Small intestine (tissue), 7 donors: ENCODE measurements at regions not wholly inside any gene's neighbourhood (a gene's known extent, or its start where the extent isn't known, plus 50 kb on each side); places are given as distances from the start of the nearest gene placed in this dataset.
"Not testable (repeated sequence)": the region's sequence is repeated elsewhere in the genome, so short reads cannot be mapped to it uniquely, and the experiment has no call there.

Experiments
- DNase-seq, 2 donors: peaks; one replicate each; pipeline versions ENCODE4 v3.0.0 to v3.0.0-alpha.2; 2013
- FAIRE-seq: peaks from 2 replicates; lab custom pipeline; 2012; peaks lifted over from hg19 to GRCh38; lab: Jason Lieb, UNC
- H3K27ac ChIP-seq, 3 donors: one replicate each; pipeline ENCODE4 v1.5.1; 2013; ENCODE audit warnings: low read length in 2 of 3, mild to moderate bottlenecking in 2 of 3, control low read depth in 1 of 3, inconsistent platforms in 1 of 3, low read depth in 1 of 3, moderate library complexity in 1 of 3
- H3K27me3 ChIP-seq, 3 donors: one replicate each; pipeline ENCODE4 v1.6.1; 2013; ENCODE audit warnings: low read length in 3 of 3, inconsistent platforms in 1 of 3; ENCODE audit not compliant: control insufficient read depth in 3 of 3, insufficient read depth in 3 of 3
- H3K36me3 ChIP-seq, 3 donors: one replicate each; pipeline ENCODE4 v1.6.1; 2013; ENCODE audit warnings: low read length in 3 of 3, inconsistent platforms in 1 of 3, low read depth in 1 of 3, mild to moderate bottlenecking in 1 of 3, moderate library complexity in 1 of 3; ENCODE audit not compliant: control insufficient read depth in 3 of 3, insufficient read depth in 2 of 3
- H3K4me1 ChIP-seq, 3 donors: one replicate each; pipeline ENCODE4 v1.6.1; 2013; ENCODE audit warnings: low read length in 2 of 3, inconsistent platforms in 1 of 3, low read depth in 1 of 3, mild to moderate bottlenecking in 1 of 3, moderate library complexity in 1 of 3; ENCODE audit not compliant: control insufficient read depth in 3 of 3, insufficient read depth in 2 of 3
- H3K4me3 ChIP-seq, 3 donors: one replicate each; pipeline ENCODE4 v1.5.1; 2013; ENCODE audit warnings: low read length in 3 of 3, control low read depth in 1 of 3, inconsistent platforms in 1 of 3, low read depth in 1 of 3, mild to moderate bottlenecking in 1 of 3, moderate library complexity in 1 of 3
- H3K9me3 ChIP-seq, 2 donors: one replicate each; pipeline ENCODE4 v1.6.1; 2013; ENCODE audit warnings: low read depth in 1 of 2, low read length in 1 of 2; ENCODE audit not compliant: control insufficient read depth in 2 of 2, insufficient read depth in 1 of 2
- WGBS, 3 donors: extraction: QIAGEN DNeasy Blood & Tissue Kit; methylation state at CpG; one replicate each; pipeline ENCODE4 v1.1.7; 2013; 5-methylcytosine and 5-hydroxymethylcytosine counted together
- donor health status: healthy with polysubstance abuse.
- donor health status: control.
- donor health status: control.
- donor health status: Bipolar disorder and iron deficiency.
- donor health status: healthy.

DNA sequence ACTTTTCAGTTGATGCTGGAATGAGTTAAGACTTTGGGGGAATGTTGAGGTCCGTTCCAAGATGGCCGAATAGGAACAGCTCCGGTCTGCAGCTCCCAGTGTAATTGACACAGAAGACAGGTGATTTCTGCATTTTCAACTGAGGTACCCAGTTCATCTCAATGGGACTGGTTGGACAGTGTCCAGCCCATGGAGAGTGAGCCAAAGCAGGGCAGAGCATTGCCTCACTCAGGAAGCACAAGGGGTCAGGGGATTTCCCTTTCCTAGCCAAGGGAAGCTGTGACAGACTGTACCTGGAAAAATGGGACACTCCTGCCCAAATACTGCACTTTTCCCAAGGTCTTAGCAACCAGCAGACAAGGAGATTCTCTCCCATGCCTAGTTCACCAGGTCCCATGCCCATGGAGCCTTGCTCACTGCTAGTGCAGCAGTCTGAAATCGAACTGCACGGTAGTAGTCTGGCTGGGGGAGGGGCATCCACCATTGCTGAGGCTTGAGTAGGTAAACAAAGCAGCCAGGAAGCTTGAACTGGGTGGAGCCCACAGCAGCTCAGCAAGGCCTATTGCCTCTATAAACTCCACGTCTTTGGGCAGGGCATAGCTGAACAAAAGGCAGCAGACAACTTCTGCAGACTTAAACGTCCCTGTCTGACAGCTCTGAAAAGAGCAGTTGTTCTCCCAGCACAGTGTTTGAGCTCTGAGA, 231.0 kb downstream of the CHIC2 start:
- 69 to 77% (median 73%) methylated on average over 7 of the region's 7 CpGs for WGBS, 3 donors
- not testable (repeated sequence) for H3K4me3 ChIP-seq, FAIRE-seq, H3K4me1 ChIP-seq, H3K36me3 ChIP-seq, DNase-seq, H3K27ac ChIP-seq, H3K27me3 ChIP-seq
- peaks cover 6 to 16% of the 10 kb centered on the region in 2 donors for H3K9me3 ChIP-seq

DNA sequence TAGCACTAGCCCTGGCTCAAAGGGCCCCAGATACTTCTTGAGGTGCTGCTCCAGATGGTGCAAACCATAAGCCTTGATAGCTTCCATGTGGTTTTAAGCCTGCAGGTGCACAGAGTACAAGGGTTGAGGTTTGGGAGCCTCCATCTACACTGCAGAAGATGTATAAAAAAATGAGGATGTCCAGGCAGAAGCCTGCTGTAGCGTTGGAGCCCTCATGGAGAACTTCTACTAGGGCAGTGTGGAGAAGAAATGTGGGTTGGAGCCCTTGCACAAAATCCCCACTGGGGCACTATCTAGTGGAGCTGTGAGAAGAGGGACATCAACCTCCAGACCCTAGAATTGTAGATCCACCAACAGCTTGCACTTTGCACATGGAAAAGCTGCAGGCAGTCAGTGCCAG, 231.9 kb downstream of the CHIC2 start:
- Histone ChIP-seq H3K27ac (no peak overlapping the region), H3K4me1 (no peaks in the 10 kb centered on the region), H3K9me3 (peaks cover 6 to 16% of the 10 kb centered on the region in 2 donors), H3K4me3 (no peak overlapping the region), H3K27me3 (no peaks in the 10 kb centered on the region), H3K36me3 (no peaks in the 10 kb centered on the region)
- FAIRE-seq, result no peak
- DNase-seq, result no peak
- WGBS, 3 donors, result 80 to 89% (median 82%) methylated on average over 1 of the region's 1 CpG

DNA sequence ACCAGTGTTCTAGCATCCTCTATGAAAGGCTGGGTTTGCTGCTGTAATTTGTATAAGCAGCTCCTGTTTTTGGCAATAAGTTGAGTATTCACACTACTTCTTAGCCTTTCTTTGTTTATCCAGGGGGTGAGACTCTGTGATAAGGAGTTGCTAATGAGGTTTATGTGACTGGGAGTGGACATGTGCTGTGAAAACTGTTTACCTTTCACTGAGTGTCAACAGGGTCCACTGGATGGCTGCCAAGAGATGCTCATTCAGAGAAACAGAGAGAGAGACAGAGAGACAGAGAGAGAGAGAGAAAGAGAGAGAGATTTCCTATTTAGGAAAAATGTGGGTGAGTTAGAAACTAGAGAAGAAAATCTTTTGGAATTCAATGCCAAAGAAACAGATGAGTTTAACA, 233.9 kb downstream of the CHIC2 start:
- DNase-seq (no peak), FAIRE-seq (no peak)
- Histone ChIP-seq H3K4me1 (no peaks in the 10 kb centered on the region), H3K27ac (no peak overlapping the region), H3K36me3 (no peaks in the 10 kb centered on the region), H3K27me3 (no peaks in the 10 kb centered on the region), H3K4me3 (no peak overlapping the region), H3K9me3 (peaks cover 6 to 16% of the 10 kb centered on the region in 2 donors)

DNA sequence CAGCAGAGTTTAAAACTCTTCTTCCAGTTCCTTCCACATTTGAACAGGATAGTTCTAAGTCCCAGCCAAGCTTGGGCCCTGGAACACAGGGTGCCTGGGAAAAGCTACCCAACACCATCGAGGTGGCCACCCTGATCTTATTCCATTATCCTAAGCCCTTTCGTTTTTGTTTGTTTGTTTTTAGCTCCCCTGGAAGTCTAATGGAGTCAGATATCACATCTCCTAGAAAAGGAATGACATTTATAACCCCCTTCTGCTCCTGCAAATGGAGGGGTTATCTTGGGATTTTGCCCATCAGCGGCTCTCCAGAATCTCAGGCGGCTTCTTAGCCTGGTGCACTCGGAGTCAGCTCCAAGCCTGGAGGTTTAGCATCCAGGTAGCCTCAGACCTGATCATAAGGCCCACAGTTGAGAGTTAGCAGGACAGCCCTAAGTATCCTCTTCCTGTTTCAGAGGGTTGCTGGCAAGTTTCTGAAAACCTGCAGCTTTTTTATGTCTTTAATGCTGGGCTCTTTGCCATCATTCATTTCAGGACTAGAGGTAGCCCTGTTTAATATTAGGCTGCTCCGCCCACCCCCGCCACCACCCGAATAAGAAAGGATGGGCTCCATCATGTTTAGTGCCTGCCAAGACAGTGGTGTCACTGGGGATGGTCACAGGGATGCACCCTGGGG, 230.0 kb upstream of the LNX1 start:
- no peak for DNase-seq
- no peak overlapping the region for H3K27ac ChIP-seq
- no peak for FAIRE-seq
- no peak overlapping the region for H3K4me3 ChIP-seq
- H3K4me1 ChIP-seq, result no peaks in the 10 kb centered on the region
- H3K36me3 ChIP-seq, result no peaks in the 10 kb centered on the region
- peaks cover 0 to 2% of the 10 kb centered on the region in 2 donors for H3K9me3 ChIP-seq
- no peaks in the 10 kb centered on the region for H3K27me3 ChIP-seq
- WGBS, 3 donors, result 55 to 64% (median 59%) methylated on average over 8 of the region's 8 CpGs

DNA sequence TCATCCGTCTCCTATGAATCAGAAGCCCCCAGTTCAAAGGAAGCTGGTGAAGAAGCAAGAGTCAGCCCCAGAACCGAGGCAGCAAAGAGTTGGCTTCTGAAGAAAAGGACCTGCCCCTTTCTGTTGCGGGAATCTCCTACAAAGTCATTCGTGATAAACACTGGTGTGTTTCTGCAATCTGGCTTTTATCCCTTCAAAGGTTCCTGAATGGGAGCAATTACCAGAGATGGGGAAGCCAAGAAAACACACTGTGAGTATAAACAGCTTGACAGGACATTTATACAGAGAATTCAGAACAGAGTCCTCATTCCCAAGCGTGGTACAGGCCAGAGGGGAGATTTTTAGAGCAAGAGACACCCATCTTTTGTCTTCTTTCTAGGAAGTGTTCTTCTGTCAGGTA, 226.8 kb upstream of the LNX1 start:
- H3K27ac ChIP-seq, result no peak overlapping the region
- no peak for FAIRE-seq
- WGBS, 3 donors, result 44 to 54% (median 50%) methylated on average over 5 of the region's 5 CpGs
- no peak overlapping the region for H3K4me3 ChIP-seq
- no peaks in the 10 kb centered on the region for H3K36me3 ChIP-seq
- no peaks in the 10 kb centered on the region for H3K27me3 ChIP-seq
- H3K4me1 ChIP-seq, result no peaks in the 10 kb centered on the region
- DNase-seq, result no peak
- H3K9me3 ChIP-seq, result peaks cover 0 to 2% of the 10 kb centered on the region in 2 donors

DNA sequence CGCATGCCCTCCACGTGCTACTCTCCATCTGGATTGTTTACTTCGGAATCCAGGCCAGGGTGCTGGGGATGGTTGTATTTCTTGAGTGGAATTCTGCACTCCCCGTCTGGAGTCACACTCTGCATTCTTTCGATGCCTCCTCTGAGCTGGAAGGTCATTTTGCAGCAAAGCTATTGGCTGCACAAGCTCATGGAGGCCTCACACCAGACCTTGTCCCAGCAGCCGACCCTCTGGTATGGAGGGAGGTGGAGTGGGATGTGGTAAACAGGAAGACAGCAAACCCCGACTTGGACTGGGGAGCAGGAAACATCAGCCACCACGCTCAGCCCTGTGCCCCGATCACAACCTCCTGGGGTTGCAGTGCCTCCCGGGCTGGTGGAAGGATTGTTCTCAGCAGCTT, 225.3 kb upstream of the LNX1 start:
- Histone ChIP-seq H3K9me3 (peaks cover 0 to 2% of the 10 kb centered on the region in 2 donors), H3K27ac (no peak overlapping the region), H3K27me3 (no peaks in the 10 kb centered on the region), H3K4me1 (no peaks in the 10 kb centered on the region), H3K4me3 (no peak overlapping the region), H3K36me3 (no peaks in the 10 kb centered on the region)
- no peak for FAIRE-seq
- 65 to 80% (median 69%) methylated on average over 10 of the region's 10 CpGs for WGBS, 3 donors
- DNase-seq, result no peak

DNA sequence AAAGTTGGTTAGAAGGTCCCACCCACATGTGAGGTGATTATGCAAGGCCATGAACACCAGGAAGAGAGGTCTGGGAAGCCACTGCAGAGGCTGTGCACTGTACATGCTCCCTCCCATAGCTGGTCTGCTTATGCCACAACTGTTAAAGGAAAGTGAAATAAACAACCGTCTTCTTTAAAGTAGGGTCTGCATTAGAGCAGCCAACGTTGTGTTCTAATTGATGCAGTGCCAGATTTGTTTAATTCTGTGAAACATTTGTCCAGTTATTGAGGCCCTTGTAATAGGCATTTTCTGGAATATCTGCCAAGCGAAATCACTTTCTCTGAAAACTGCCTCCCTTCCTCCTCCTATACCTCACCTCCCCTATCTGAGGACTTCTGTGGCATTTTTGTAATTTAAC, 224.0 kb upstream of the LNX1 start:
- Histone ChIP-seq H3K9me3 (peaks cover 0 to 2% of the 10 kb centered on the region in 2 donors), H3K27ac (no peak overlapping the region), H3K4me3 (no peak overlapping the region), H3K4me1 (no peaks in the 10 kb centered on the region), H3K27me3 (no peaks in the 10 kb centered on the region), H3K36me3 (no peaks in the 10 kb centered on the region)
- no peak for FAIRE-seq
- no peak for DNase-seq
- 76 to 83% (median 82%) methylated on average over 3 of the region's 3 CpGs for WGBS, 3 donors

DNA sequence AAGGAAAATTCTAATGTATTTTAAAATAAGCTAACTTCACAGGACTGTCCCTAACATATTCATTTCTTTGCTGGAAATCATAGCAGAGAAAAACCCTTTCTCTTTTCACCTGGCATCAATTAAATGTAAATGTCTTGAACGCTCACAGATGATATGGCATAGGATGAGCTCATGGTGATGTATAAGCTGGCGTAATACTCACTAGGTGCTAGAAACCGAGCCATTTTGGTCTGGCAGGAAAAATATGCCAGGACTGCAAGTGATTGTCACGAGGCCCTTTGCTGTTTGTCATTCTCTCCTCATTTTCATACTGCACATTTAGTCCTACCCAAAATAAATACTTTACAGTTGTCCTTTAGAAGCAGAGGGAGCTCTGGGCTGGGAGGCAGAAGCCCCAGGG, 222.7 kb upstream of the LNX1 start:
- WGBS, 3 donors, result 80 to 90% (median 88%) methylated on average over 4 of the region's 4 CpGs
- FAIRE-seq (no peak), DNase-seq (no peak)
- Histone ChIP-seq H3K27ac (no peak overlapping the region), H3K9me3 (peaks cover 0 to 2% of the 10 kb centered on the region in 2 donors), H3K27me3 (no peaks in the 10 kb centered on the region), H3K4me3 (no peak overlapping the region), H3K4me1 (no peaks in the 10 kb centered on the region), H3K36me3 (no peaks in the 10 kb centered on the region)
